NCI-H748 (cell line): ENCODE measurements at regions not wholly inside any gene's neighbourhood (a gene's known extent, or its start where the extent isn't known, plus 50 kb on each side); places are given as distances from the start of the nearest gene placed in this dataset.

ENCODE experiments used
- DNase-seq: peaks from one replicate; lab custom pipeline; 2025; ENCODE audit not compliant: unreplicated experiment; lab: John Stamatoyannopoulos, UW

DNA sequence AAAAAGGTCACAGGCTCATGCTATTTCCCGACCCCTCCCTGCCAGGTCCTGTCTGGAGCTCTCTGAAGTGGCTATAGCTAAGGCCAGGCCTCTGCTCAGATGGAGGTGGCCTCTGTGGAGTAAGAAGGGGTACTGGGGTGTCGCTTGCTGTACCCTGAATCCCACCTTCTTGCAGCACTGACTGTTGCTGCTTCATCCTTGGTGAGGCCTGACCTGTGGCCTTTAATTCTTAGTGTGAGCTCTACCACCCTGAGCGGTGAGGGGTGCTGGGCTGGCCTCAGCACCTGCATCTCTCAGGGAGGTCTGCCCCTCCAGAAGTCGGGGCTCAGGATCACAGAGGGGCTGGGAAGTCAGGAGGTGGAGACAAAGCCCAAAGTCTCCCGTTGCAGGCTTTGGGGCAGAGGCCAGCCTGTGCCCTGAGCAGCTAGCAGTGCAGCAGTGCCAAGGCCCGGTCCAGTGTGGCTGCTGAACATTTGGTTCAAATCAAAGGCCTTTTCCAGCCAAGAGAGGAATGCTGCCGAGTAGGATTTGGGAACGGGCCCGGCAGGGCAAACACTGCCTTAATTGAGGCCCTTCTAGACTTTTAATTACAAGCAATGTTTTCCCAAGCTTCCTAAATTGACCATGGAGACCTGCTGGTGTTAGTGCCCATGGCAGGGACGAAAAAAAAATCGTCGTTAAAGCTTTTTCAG is 133.5 kb upstream of the HAAO start:
- DNase-seq, result no peak

DNA sequence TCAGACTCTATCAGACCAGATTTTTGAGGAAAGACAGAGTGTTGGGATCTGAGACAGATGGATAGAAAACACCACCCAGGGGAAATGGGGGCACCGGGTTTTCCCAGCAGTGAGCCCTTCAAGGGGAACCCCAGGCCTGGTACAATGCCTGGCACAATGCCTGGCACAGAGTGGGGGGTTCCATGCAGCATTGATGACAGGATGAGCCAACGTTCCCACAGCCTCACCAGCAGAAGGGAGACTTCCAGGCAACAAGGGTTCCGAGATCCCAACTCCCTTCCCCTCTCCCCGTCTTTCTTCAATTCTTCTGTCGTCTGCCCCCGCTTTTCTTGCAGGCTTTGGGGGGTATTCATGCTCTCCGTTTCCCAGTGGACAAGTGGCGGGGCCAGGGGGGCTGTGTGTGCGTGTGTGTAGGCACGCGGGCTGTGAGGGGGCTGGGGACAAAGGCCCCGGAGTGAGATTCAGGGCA is 132.1 kb upstream of the HAAO start:
- DNase-seq, result no peak

DNA sequence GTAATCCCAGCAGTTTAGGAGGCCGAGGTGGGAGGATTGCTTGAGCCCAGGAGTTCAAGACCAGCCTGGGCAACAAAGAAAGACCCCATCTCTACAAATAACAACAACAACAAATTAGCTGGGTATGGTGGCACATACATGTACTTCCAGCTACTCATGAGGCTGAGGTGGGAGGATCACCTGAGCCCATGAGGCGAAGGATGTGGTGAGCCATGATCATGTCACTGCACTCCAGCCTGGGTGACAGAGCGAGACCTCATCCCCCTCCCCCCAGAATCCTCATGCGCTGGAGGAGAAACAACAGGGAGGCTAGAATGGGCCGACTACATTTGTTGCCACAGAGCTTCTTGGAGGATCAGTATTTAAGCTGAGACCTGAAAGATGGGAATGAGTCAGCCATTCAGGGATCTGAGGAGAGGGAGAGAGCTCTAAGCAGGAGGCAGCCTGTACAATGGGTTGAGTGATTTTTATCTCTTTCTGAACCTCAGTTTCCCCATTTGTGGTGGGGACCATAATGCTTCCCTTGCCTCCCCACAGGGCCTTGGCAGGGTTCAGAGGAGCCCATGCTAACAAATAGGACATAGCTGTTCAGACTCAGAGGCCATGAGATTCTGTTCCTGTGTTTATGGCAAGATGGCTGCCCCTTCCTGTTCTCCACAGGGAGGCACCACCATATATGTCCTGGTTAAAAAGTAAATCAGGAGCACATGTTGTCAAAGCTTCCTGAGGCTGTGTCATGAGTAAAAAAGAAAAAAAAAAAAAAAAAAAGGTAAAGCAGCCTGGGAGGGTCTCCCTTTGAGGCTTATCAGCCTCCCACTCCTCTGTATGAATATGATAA is 131.4 kb upstream of the HAAO start:
- DNase-seq, result no peak

DNA sequence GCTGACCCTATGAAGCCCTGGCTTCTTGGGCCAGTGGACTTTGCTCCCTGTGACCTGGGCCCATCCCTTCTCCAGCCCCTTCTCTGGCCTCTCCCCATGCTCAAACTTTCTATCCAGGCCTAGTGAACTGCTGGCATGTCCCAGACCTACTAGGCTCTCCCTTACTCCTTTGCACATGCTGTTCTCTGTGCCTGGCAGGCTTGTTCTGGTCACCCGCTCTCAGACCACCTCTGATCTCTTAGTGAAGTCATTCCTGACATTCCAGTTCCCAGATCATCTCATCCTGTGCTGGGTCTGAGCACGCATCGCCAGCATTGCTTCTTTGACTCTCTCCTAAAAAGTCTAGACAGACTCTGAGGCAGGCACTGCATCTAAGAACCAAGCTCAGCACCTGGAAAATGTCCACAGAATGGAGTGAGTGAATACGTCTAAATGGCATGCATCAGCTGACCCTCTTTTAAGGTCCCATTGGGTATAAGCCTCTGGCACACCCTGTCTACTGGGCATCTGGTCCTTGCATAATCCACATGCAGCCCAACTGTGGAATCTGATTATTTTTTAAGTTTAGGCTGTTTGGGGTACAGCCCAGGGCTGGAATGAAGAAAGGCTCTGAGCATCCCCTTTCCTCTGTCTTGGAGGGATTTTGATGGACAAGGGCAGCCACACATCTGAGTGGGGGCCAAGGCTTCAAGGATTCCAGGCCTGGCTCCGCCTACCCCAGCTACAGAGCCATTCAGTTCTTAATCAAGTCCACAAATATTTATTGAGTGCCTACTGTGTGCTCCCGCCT is 130.6 kb upstream of the HAAO start:
- DNase-seq, result no peak

DNA sequence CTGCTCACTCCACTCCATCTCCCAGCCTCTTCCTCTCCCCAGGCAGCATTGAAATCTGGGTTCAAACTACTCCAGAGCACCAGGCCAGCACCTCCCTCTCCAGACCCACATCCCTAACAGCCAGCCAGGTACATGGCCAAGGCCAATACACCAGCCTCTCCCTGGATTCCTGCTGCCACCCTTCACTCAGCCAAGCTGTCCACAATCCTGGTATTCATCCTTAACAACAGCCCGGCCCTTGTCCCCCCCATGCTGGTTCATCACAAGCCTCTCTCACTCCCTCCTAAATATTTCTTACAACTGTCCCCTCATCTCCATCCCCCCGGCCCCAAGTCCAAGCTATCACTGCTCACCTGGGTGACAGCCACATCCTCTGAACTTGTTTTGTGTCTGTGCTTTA is 129.9 kb upstream of the HAAO start:
- no peak for DNase-seq

DNA sequence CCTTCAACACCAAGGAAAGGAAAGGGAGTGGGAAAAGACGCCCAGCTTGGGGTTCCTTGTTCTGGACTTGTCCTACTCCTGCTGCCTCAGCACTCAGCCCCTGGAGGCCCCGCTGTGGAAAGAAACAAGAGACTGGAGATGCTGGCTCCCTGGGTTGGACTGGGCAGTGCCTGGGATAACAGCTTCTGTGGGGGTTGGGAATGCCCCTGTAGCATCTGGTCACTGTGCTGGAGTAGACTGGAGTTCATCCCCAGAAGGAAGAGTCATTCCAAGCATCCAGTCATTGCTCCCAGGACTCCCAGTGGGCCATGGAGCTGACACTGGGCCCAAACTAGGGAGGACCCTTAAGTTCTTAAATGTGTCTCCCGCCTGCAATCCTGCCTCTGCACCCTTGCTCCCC is 129.3 kb upstream of the HAAO start:
- DNase-seq, result no peak

DNA sequence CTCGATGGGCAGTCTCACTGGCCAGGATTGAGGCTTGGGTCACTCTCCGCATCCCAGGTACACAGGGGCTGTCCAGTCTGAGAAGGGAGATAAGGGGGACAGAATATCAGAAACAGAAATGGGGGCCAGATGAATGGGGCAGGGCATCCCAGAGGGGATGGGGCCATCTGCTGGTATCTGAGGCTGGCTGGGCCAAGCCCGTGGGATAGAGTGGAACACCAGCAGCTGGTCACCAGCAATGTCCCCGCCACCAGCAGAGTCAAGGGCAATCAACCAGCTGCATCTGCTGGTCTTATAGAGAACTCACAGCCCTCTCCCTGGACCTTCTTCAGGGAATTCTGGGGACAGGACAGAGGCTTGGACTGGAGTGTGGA is 128.8 kb upstream of the HAAO start:
- DNase-seq, result no peak

DNA sequence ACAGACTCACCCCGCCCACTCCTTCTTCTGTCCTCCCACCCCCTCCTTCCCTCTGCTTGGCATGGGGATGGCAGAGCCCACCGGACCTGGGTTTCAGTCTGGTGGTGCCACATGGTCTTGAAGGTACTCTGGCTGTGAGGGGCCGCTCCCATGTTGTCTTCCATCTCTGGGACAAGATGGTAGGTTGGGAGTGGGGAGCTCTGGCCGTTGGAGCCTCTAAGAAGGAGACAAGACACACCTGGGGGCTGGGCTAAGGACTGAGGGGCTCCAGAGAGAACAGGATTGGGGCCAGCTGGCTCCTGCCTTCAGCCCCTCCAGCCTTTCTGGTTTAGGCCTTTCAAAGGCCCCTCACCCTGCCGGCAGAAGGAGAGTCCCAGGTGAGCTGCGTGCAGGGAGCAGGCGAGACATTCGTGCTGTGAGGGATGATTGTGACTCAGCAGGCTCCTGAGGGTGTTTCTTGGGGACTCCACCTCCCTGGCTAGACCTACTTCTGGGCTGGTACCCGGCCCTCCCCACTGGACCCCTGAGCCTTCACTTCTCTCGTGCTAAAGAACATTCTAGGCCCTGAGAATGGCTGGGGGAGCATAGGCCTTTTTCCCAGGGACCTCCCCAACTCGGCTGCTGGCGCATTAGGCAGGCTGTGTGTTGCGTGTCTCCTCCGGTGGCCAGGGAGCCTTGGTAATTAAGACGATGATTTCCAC is 128.2 kb upstream of the HAAO start:
- no peak for DNase-seq

DNA sequence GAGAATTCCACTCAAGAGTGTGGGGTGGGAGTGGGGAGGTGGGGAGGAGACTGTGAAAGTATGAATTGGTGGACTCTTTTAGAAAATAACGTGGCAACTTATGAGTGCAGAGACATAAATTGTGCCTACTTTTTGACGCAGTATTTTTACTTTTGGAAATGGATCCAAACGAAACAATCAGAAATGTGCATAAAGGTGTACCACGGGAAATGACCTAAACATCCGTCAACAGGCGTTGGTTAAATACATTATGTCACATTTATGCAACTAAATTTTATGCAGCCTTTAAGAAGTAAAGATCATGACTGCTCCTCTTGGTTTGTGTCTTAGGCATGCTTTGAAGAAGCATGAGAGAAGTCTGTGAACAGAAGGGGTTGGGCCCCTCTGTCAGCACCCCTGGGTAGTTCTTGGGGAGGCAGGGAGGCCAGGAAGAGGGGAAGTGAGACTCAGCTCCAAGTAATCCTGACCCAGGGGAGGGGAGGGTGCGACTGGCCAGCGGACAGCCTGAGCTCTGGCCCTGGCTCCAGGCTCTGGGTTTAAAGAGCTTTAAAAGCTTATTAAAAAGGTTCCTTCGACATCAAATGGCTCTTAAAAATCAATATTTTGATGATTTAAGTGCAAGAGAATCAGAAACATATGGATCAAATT is 126.4 kb upstream of the HAAO start:
- no peak for DNase-seq

DNA sequence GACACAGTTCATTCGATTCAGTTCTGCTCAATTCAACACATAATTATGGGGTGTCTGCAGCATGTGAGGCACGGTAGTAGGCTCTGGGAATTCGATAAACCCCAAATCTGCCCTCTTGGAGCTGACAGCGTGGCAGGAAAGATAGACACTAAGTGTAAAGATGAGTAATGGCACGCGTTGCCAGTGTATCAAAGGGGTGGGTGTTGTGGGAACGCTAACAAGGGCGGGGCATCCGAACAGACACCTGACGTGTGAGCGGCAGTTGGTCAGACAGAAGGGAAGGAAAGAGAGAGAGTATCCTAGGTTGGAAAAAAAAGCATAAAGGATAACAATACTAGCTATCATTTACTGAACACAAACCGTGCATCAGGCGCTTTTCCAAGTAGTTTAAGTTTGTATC is 125.7 kb upstream of the HAAO start:
- DNase-seq, result peak; percentile 4

DNA sequence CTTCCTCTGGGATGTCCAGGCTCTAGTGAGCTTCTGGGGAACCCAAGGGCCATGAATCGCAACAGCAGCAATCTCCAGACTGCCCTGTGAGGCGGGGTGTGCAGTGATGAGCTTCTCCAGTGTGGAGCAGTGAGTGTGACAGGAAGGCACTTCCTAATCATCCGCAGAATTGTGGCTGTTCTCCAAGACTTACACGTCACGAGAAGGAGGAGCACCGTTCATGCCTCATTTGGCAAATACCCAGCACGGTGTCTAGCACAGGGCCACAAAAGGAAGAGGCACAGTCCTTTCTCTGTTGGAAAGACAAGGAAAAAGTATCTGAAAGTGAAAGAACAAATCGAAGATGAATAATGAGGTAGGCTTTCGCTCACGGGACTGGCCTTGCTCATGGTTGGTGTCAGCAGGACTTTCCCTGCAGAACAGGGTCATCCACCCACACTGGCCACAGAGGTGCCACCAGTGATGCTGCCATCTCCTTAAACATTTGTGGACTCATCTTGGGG is 125.1 kb upstream of the HAAO start:
- DNase-seq, result no peak

DNA sequence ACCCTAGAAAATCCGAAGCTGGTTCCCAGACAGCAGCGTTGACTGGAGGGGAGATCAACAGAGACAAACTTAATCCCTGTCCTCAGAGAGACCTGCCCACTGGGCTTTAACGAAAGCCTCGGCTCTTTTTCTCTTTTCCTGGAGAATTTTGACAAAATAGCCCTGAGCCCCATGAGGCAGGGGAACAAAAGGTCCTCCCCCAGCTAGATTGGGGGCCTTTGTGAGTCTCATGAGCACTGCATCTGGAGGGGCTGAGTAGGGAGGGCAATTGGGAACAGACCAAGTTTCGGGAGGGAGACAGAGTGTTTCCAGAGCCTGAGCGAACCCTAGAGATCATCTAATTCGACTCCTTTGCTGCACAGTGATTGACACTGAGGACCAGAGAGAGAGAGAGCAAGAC is 123.9 kb upstream of the HAAO start:
- no peak for DNase-seq

DNA sequence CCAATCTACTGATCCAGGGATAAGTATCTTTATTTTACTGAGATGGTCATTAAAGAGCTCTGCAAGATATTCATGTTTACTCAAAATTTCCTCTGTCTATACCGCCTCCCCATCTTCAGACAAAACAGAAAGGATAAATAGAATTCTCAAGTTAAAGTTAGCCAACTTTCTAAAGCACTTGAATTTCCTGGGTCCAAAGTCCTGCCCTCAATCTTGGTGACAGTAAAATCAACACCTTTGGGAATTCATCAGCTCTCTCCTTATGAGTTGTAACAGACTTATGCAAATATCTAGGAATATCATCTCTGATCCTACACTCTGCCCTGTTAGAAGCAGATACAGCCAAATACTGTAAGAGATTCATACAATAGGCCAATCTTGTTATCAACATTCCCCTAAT is 122.5 kb upstream of the HAAO start:
- DNase-seq, result no peak

DNA sequence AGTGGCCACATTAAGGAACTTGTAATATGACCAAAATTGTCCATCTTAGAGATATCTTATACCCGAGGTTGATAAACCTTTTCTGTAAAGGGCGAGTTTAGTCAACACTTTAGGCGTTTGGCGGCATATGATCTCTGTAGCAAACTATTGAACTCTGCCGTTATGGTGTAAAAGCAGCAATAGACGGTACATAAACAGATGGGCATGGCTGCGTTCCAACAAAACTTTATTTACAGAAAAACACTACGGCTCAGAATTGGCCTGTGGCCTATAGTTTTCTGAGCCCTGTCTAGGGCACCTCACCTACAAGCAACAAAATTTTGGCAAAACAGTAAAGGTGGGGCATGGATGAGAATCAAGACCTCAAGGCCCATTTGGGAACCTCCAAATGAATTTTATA is 121.9 kb upstream of the HAAO start:
- peak; percentile 25 for DNase-seq

DNA sequence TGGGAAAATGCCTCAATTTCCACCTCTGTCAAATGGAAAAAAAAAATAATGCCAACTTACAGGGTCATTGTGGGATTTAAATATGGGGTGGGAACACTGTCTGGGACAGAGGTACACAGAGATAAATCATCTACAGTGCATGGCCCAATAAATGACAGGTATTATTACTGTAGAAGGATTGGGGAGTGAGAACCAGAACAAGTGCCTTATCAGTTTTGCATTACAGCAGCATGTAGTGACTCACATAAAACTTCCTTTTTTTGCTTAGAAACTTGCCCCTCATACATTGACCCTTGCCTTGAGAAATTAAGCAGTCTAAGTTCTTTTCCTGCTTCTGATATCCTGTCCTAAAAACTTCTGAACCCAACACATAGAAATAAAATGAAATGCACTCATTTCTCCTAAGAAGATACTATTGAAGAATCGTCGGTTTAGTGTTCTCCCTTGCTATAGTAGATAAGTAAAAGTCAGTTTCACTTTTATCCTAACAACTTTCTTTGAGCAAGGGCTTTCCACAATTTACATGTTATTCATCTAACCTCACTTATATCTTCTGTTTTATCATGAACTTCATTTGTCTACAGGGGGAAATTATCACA is 121.0 kb upstream of the HAAO start:
- no peak for DNase-seq

DNA sequence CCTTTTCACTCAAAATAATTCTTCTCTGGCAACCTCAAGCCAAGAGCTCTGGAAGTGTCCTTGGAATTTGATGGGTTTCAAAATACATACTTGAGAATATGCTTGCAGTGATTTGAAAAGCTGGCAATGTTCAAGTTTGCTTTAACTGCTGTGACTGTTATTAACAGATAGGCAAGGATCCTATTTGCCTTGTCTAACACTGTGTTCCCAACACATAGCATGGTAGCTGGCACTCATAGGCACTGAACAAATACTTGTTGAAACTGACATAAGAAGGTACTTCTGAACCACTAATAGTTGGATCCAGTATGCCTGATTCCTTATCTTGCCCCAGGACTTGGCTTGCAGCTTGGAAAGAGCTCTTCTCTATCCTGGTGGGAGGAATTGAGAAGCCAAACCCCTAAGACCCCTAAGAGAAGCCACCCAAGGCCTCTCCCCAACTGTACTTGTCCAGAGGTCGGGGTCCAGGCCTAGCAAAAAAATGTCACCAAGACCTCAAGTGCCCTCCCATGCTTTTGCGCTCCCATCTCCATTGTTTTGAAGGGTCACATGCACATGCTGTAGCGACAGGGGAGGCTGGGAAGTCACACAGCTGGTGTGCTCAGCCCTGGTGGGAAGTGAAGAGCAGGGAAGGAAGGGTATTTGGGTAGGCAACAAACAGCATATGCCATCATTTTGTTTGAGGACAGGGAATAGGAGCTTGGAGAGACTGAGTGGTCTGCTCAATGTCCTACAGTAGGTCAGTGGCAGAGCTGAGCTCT is 118.4 kb upstream of the HAAO start:
- no peak for DNase-seq

DNA sequence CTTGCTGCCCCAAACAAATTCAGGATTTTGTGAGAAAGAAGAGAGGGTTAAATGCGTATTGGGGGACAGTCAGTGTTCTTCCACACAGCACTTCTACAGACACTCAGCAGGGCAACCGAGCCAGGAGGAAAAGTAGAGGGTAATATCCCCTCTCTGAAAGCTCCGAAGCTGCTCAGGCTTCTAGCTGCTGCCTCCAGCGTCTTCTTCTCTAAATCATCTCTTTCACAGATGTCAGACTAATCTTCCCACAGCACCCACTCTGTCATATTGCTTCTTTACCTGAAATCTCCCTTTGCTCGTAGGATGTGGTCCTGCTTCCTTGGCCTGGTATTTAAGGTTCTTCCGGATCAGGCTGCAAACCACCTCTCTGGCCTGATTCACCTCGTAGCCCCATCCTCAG is 117.6 kb upstream of the HAAO start:
- no peak for DNase-seq

DNA sequence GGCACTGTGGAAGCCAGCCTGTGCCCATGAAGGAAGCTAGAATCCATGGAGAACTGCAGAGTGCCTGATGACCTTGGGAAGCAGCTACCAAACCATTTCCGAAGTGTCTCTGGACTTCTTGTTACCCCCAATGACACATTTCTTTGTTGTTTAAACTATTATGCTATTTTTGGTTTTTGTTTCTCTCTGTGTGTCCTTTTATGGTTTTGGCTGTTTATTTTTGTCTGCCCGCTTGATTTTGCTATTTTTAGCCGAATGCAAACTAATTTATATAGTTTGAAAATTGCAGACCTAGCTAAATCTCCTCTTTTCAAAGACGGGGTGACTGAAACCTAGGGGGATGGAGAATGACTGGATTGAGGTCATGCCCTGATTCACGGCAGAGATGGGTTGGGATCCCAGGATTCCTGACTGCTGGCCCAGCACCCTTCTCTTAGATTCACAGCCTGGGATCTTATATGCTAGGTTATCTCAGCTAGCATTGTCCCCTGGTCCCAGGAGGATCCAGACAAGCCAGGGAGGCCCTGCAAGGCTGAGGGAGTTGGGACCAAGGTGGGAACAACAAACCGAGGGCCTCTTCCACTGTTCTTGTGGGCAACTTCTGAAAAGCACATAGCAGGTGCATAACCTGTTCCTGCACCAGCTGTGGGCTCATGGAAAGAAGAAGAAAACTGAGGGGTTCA is 116.3 kb upstream of the HAAO start:
- no peak for DNase-seq

DNA sequence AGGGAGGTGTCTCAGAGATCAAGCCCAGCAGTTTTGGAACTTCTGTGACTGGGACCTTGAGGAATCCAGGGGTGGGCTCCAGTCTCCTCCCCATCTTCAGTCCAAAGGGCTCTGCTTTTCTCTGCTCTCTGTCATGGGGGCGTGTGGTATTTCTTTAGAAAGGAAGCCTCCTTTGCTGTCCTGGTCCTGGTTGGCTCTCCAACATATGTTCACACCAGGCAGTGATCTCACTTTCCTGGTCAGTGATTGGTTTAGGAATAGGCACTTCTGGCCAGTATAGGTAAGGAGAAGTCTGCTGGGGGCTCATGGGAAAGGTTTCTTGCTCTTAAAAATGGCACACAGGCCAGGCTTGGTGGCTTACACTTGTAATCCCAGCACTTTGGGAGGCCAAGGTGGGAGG is 115.5 kb upstream of the HAAO start:
- no peak for DNase-seq
